ENCODE measurements at regions not wholly inside any gene's neighbourhood (a gene's known extent, or its start where the extent isn't known, plus 50 kb on each side); places are given as distances from the start of the nearest gene placed in this dataset.

GRCh38 chr9:13479096-13479495 is 199.6 kb upstream of the MPDZ start:
- Histone ChIP-seq H3K4me1 (ENCODE audit: control insufficient read depth, extremely low read depth, insufficient read depth, low read length) (peaks cover 6% of the 10 kb centered on the region), H3K79me2 (ENCODE audit: control insufficient read depth, insufficient read depth, low read length) (no peaks in the 10 kb centered on the region), H3K9me1 (ENCODE audit: control insufficient read depth, extremely low read depth, insufficient read depth, low read length) (no peaks in the 10 kb centered on the region), H3K4me2 (ENCODE audit: control insufficient read depth, extremely low read depth, insufficient read depth, low read depth, low read length) (no peak overlapping the region), H3K27ac (ENCODE audit: control insufficient read depth, insufficient read depth, low read length) (no peak overlapping the region), H3K9ac (ENCODE audit: control insufficient read depth, extremely low read depth, insufficient read depth, low read length) (no peak overlapping the region), H3K27me3 (ENCODE audit: control insufficient read depth, extremely low read depth, insufficient read depth, low read length) (no peaks in the 10 kb centered on the region), H3K4me3 (ENCODE audit: control insufficient read depth in 2 of 3, extremely low read depth in 1 of 3, insufficient read depth in 2 of 3, low read depth in 1 of 3, low read length in 3 of 3) (no peak overlapping the region), H4K20me1 (ENCODE audit: control insufficient read depth, extremely low read depth, insufficient read depth, low read length) (no peaks in the 10 kb centered on the region), H3K36me3 (ENCODE audit: control insufficient read depth in 2 of 2, extremely low read depth in 1 of 2, insufficient read depth in 2 of 2, low read length in 2 of 2) (no peaks in the 10 kb centered on the region), H2AFZ (ENCODE audit: control insufficient read depth, low read length) (no peak overlapping the region), H3K9me3 (ENCODE audit: control insufficient read depth, low read depth, low read length) (peaks cover 1% of the 10 kb centered on the region)
- DNase-seq (ENCODE audit: low read depth, low spot score): no peak
- dilution Hi-C loops (cut with MboI; ENCODE audit: extremely low pct_ligation_motif_present, low sequenced_read_pairs): no loop called here
- FAIRE-seq: no peak
- TF ChIP-seq CTCF (optimal IDR thresholded peaks at IDR 0.05 in 1 of 3, IDR thresholded peaks at IDR 0.05 in 1 of 3, conservative IDR thresholded peaks at IDR 0.05 in 1 of 3; ENCODE audit: extremely low read depth in 1 of 3, insufficient read depth in 2 of 3, low read length in 3 of 3): no peak

- TF ChIP-seq CTCF (optimal IDR thresholded peaks at IDR 0.05 in 1 of 3, IDR thresholded peaks at IDR 0.05 in 1 of 3, conservative IDR thresholded peaks at IDR 0.05 in 1 of 3; ENCODE audit: extremely low read depth in 1 of 3, insufficient read depth in 2 of 3, low read length in 3 of 3): no peak
- TF ChIP-seq EZH2 (IDR thresholded peaks at IDR 0.05; ENCODE audit: low read length): no peak
- H3K9me1 ChIP-seq (ENCODE audit: control insufficient read depth, extremely low read depth, insufficient read depth, low read length): no peaks in the 10 kb centered on the region
- no peaks in the 10 kb centered on the region for H4K20me1 ChIP-seq (ENCODE audit: control insufficient read depth, extremely low read depth, insufficient read depth, low read length)
- peaks cover 6% of the 10 kb centered on the region for H3K4me1 ChIP-seq (ENCODE audit: control insufficient read depth, extremely low read depth, insufficient read depth, low read length)
- H3K36me3 ChIP-seq (ENCODE audit: control insufficient read depth in 2 of 2, extremely low read depth in 1 of 2, insufficient read depth in 2 of 2, low read length in 2 of 2): no peaks in the 10 kb centered on the region
- peaks cover 1% of the 10 kb centered on the region for H3K9me3 ChIP-seq (ENCODE audit: control insufficient read depth, low read depth, low read length)
- no peak overlapping the region for H2AFZ ChIP-seq (ENCODE audit: control insufficient read depth, low read length)
- H3K4me3 ChIP-seq (ENCODE audit: control insufficient read depth in 2 of 3, extremely low read depth in 1 of 3, insufficient read depth in 2 of 3, low read depth in 1 of 3, low read length in 3 of 3): no peak overlapping the region
- H3K27me3 ChIP-seq (ENCODE audit: control insufficient read depth, extremely low read depth, insufficient read depth, low read length): no peaks in the 10 kb centered on the region
- DNase-seq (ENCODE audit: low read depth, low spot score) (no peak), FAIRE-seq (no peak)
- H3K79me2 ChIP-seq (ENCODE audit: control insufficient read depth, insufficient read depth, low read length): no peaks in the 10 kb centered on the region
- no peak overlapping the region for H3K4me2 ChIP-seq (ENCODE audit: control insufficient read depth, extremely low read depth, insufficient read depth, low read depth, low read length)
- no peak overlapping the region for H3K27ac ChIP-seq (ENCODE audit: control insufficient read depth, insufficient read depth, low read length)
- no peak overlapping the region for H3K9ac ChIP-seq (ENCODE audit: control insufficient read depth, extremely low read depth, insufficient read depth, low read length)
- dilution Hi-C loops (cut with MboI; ENCODE audit: extremely low pct_ligation_motif_present, low sequenced_read_pairs): no loop called here
Observed at GRCh38 chr9:13478639-13479038, 199.1 kb upstream of the MPDZ start.

Data from keratinocyte (primary cell).